SK-N-SH treated with all-trans-retinoic acid at 6 μM for 48 hours (cell line): ENCODE measurements at regions not wholly inside any gene's neighbourhood (a gene's known extent, or its start where the extent isn't known, plus 50 kb on each side); places are given as distances from the start of the nearest gene placed in this dataset.

Experiments used
- ATAC-seq: fragments of 200-7000 bp; cut with Tn5 transposase; 3 replicates; pipeline ENCODE4 v1.9.1; 2020; ENCODE audit warnings: mild to moderate bottlenecking, moderate library complexity
- ARNTL ChIP-seq: fragments of 450-650 bp; formaldehyde crosslinking; IDR thresholded peaks from 2 replicates; pipeline ENCODE4 v1.5.0; 2020; ENCODE audit warnings: low read depth, mild to moderate bottlenecking, moderate library complexity, borderline replicate concordance
- BACH2 ChIP-seq: fragments of 250-450 bp; sonication (Bioruptor Pico); IDR thresholded peaks from 2 replicates; pipeline ENCODE4 v1.9.0; 2021; ENCODE audit warnings: mild to moderate bottlenecking, borderline replicate concordance
- CREB5 ChIP-seq: fragments of 250-450 bp; sonication (Bioruptor Pico); IDR thresholded peaks from 2 replicates; pipeline ENCODE4 v1.5.1; 2020; ENCODE audit warnings: low read depth, mild to moderate bottlenecking, moderate library complexity
- CSDC2 ChIP-seq: fragments of 250-450 bp; sonication (Bioruptor Pico); IDR thresholded peaks from 2 replicates; pipeline ENCODE4 v1.5.0; 2020; ENCODE audit warnings: mild to moderate bottlenecking, moderate library complexity
- CSRNP3 ChIP-seq: fragments of 250-450 bp; sonication (Bioruptor Pico); IDR thresholded peaks from 2 replicates; pipeline ENCODE4 v1.5.1; 2021; ENCODE audit warnings: mild to moderate bottlenecking, moderate library complexity
- ESRRG ChIP-seq: fragments of 250-450 bp; sonication (Bioruptor Pico); IDR thresholded peaks from 2 replicates; pipeline ENCODE4 v1.6.1; 2021; ENCODE audit warnings: mild to moderate bottlenecking
- GLIS3 ChIP-seq: fragments of 250-450 bp; sonication (Bioruptor Pico); IDR thresholded peaks from 2 replicates; pipeline ENCODE4 v1.5.0; 2020; ENCODE audit warnings: mild to moderate bottlenecking, moderate library complexity
- ISL1 ChIP-seq: fragments of 250-450 bp; sonication (Bioruptor Pico); IDR thresholded peaks from 2 replicates; pipeline ENCODE4 v2.1.2; 2022; ENCODE audit warnings: mild to moderate bottlenecking, moderate library complexity
- OSR1 ChIP-seq: fragments of 250-450 bp; sonication (Bioruptor Pico); IDR thresholded peaks from 2 replicates; pipeline ENCODE4 v1.8.0; 2022; ENCODE audit warnings: moderate library complexity, mild to moderate bottlenecking, inconsistent platforms
- PATZ1 ChIP-seq: fragments of 250-450 bp; sonication (Bioruptor Pico); IDR thresholded peaks from 2 replicates; pipeline ENCODE4 v1.8.0; 2020; ENCODE audit warnings: mild to moderate bottlenecking, moderate library complexity, borderline replicate concordance
- POU6F1 ChIP-seq: fragments of 250-450 bp; sonication (Bioruptor Pico); IDR thresholded peaks from 2 replicates; pipeline ENCODE4 v1.8.0; 2021; ENCODE audit warnings: low read depth, mild to moderate bottlenecking, moderate library complexity, borderline replicate concordance
- PPARA ChIP-seq: fragments of 250-450 bp; sonication (Bioruptor Pico); IDR thresholded peaks from 2 replicates; pipeline ENCODE4 v1.5.0; 2020; ENCODE audit warnings: mild to moderate bottlenecking, borderline replicate concordance
- RARB ChIP-seq: fragments of 250-450 bp; sonication (Bioruptor Pico); IDR thresholded peaks from 2 replicates; pipeline ENCODE4 v1.8.0; 2021; ENCODE audit warnings: mild to moderate bottlenecking, moderate library complexity
- SNAI2 ChIP-seq: fragments of 250-450 bp; sonication (Bioruptor Pico); IDR thresholded peaks from 2 replicates; pipeline ENCODE4 v1.5.0; 2020; ENCODE audit warnings: mild to moderate bottlenecking, moderate library complexity
- TCF4 ChIP-seq: fragments of 250-450 bp; sonication (Bioruptor Pico); IDR thresholded peaks from 2 replicates; pipeline ENCODE4 v1.8.0; 2021; ENCODE audit warnings: mild to moderate bottlenecking, moderate library complexity, borderline replicate concordance
- TOX ChIP-seq: fragments of 250-450 bp; sonication (Bioruptor Pico); IDR thresholded peaks from 2 replicates; pipeline ENCODE4 v1.8.0; 2021; ENCODE audit warnings: mild to moderate bottlenecking, moderate library complexity, borderline replicate concordance
- TSHZ2 ChIP-seq: fragments of 250-450 bp; sonication (Bioruptor Pico); IDR thresholded peaks from 2 replicates; pipeline ENCODE4 v1.5.0; 2020; ENCODE audit warnings: mild to moderate bottlenecking, moderate library complexity
- ZFP3 ChIP-seq: fragments of 250-450 bp; sonication (Bioruptor Pico); IDR thresholded peaks from 2 replicates; pipeline ENCODE4 v1.5.0; 2020; ENCODE audit warnings: mild to moderate bottlenecking, moderate library complexity
- ZFP30 ChIP-seq: fragments of 450-650 bp; formaldehyde crosslinking; IDR thresholded peaks from 2 replicates; pipeline ENCODE4 v1.5.0; 2022; ENCODE audit warnings: mild to moderate bottlenecking, moderate library complexity
- ZNF565 ChIP-seq: fragments of 450-650 bp; formaldehyde crosslinking; conservative IDR thresholded peaks from 2 replicates; pipeline ENCODE4 v1.5.0; 2020; ENCODE audit warnings: low read depth, mild to moderate bottlenecking, moderate library complexity
- ZNF70 ChIP-seq: fragments of 450-650 bp; formaldehyde crosslinking; IDR thresholded peaks from 2 replicates; pipeline ENCODE4 v1.5.0; 2020; ENCODE audit warnings: mild to moderate bottlenecking, moderate library complexity
- ZNF8 ChIP-seq: fragments of 450-650 bp; formaldehyde crosslinking; IDR thresholded peaks from 2 replicates; pipeline ENCODE4 v1.5.0; 2020; ENCODE audit warnings: mild to moderate bottlenecking, moderate library complexity

- TF ChIP-seq ZFP3 (CRISPR knock-in tag), result no peak
- no peak for TF ChIP-seq ISL1 (CRISPR knock-in tag)
- TF ChIP-seq CSRNP3 (CRISPR knock-in tag), result no peak
- no peak for TF ChIP-seq ESRRG (CRISPR knock-in tag)
- no peak for TF ChIP-seq ZNF8 (CRISPR knock-in tag)
- no peak for TF ChIP-seq ZNF565
- TF ChIP-seq POU6F1 (CRISPR knock-in tag), result no peak
- no peak for TF ChIP-seq TSHZ2 (CRISPR knock-in tag)
- no peak for TF ChIP-seq CREB5
- no peak for TF ChIP-seq ARNTL (CRISPR knock-in tag)
- TF ChIP-seq SNAI2 (CRISPR knock-in tag), result no peak
- TF ChIP-seq PPARA (CRISPR knock-in tag), result no peak
- no peak for TF ChIP-seq TCF4 (CRISPR knock-in tag)
- no peak for TF ChIP-seq GLIS3 (CRISPR knock-in tag)
- no peak for TF ChIP-seq PATZ1
- no peak for TF ChIP-seq CSDC2 (CRISPR knock-in tag)
- no peak for TF ChIP-seq ZFP30
- TF ChIP-seq BACH2, result no peak
- no peak for TF ChIP-seq RARB (CRISPR knock-in tag)
- no peak for TF ChIP-seq TOX (CRISPR knock-in tag)
- TF ChIP-seq, all 23 proteins: peak for 0
- ATAC-seq, result no peak
Measured at GRCh38 chr1:96208428-96208827, 513.2 kb upstream of the PTBP2 start.

GRCh38 chr1:96210054-96210453, 511.5 kb upstream of the PTBP2 start:
- TF ChIP-seq ZFP3 (CRISPR knock-in tag) (no peak), ESRRG (CRISPR knock-in tag) (no peak), CSRNP3 (CRISPR knock-in tag) (no peak), OSR1 (CRISPR knock-in tag) (no peak), ISL1 (CRISPR knock-in tag) (no peak)
- no peak for ATAC-seq

GRCh38 chr1:96211202-96211601, 510.4 kb upstream of the PTBP2 start:
- TF ChIP-seq ZNF70 (CRISPR knock-in tag), result no peak
- no peak for TF ChIP-seq OSR1 (CRISPR knock-in tag)
- TF ChIP-seq ARNTL (CRISPR knock-in tag), result no peak
- no peak for TF ChIP-seq ESRRG (CRISPR knock-in tag)
- TF ChIP-seq TSHZ2 (CRISPR knock-in tag), result no peak
- TF ChIP-seq PPARA (CRISPR knock-in tag), result no peak
- TF ChIP-seq RARB (CRISPR knock-in tag), result no peak
- no peak for ATAC-seq
